KBM-7 (cell line): ENCODE measurements at regions not wholly inside any gene's neighbourhood (a gene's known extent, or its start where the extent isn't known, plus 50 kb on each side); places are given as distances from the start of the nearest gene placed in this dataset.
"Not testable (repeated sequence)": the region's sequence is repeated elsewhere in the genome, so short reads cannot be mapped to it uniquely, and the experiment has no call there.

ENCODE experiments used
- DNase-seq: peaks from one replicate; pipeline ENCODE4 v3.0.0-alpha.2; 2015
- in situ Hi-C: fragments of 300-500 bp; cut with MboI; formaldehyde crosslinking; loops from 2 replicates; pipeline ENCODE4 v1.14.3; 2020; ENCODE audit warnings: low sequenced_read_pairs, low pct_unique_long_range_greater_than_20kb, mixed read lengths

GRCh38 chr14:51592836-51593235 is 58.9 kb upstream of the FRMD6 start:
- DNase-seq = no peak
- in situ Hi-C loops = no loop called here

- DNase-seq = no peak
- in situ Hi-C loops = no loop called here
Observed at GRCh38 chr14:51593397-51593796, 58.3 kb upstream of the FRMD6 start.

GRCh38 chr14:51595881-51596455 is 55.7 kb upstream of the FRMD6 start:
- in situ Hi-C loops = no loop called here
- DNase-seq = no peak

DNA sequence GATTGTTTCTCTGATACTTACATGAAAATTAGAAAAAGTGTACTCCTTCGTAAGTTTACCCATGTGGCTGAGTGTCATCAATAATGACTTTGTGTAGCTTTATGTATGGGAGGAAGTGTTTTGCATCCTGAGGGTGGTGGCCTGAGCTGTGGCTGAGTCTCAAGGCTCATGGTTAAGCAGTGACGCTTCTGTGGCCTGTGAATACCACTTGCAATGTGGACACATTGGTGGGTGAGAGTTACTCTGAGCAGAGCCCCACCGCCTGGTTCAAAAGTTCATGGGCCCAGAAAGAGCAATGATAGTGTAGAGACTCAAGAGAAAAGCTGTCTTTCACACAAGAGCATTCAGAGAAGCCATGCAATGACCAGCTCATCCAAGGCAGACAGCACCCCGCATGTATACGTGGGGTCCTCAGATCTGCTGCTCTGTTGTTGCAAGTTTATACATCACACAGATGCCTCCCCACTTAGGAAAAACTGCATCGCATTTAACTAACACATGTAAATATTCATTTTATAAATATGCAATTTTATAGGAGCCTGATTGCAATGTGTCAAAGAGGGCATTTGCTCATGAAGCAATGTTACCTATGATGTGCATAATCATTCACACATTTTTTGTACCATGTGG is 55.1 kb upstream of the FRMD6 start:
- DNase-seq = no peak
- in situ Hi-C loops = no loop called here

DNA sequence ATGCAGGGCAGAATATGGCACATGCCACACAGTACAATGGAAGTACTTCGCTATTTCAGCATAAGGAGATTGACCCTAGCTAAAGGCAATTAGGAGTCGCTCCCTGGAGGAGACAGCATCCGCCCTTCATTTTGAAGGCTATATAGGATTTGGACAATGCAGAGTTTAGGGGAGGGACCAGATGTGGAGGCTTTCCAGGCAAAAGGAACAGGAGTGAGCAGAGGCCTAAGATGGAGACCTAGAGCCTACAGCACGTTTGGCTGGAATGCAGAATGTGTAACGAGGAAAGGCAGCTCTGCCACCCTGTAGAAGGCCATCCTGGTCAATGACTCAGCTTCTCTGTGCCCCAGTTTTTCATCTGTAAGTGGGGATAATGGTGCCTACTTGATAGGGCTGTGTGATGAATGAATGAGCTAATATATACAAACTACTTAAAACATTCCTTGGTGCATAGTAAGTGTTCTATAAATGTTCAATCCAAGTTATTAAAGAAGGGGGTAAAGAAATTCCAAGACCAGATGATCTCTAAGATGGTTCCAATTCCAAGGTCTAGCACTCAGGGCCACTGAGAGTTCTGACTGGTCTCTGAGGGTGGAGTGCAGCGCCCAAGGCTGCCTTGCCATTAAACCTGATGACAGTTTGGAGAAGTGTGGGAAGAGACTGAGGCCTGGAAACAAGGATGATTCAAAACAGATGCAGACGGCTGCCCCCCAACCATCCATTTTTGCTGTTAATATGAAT is 54.3 kb upstream of the FRMD6 start:
- DNase-seq = no peak
- in situ Hi-C loops = no loop called here

GRCh38 chr14:51598924-51599600 is 52.6 kb upstream of the FRMD6 start:
- in situ Hi-C loops, DNase-seq: not testable (repeated sequence)

DNA sequence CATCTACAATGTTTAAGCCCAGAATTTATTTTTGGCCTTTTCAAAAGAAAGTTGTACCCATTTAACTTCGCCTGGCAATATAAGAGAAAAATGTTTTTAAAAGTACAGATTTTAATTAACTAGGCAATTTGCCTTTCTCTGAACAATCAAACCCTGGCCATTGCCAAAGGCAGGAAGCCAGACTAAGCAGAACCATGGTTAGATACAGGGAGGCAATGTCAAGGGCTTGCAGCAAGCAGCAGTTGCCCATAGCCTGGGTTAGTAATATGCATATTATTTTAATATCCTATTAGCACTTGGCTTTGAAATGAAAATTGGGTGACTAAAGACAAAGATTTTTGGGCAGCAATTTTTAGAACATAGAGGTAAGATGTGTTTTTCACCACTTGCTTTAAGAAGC is 51.1 kb upstream of the FRMD6 start:
- DNase-seq = no peak
- in situ Hi-C loops = no loop called here
